WTC11 (cell line): ENCODE measurements at regions not wholly inside any gene's neighbourhood (a gene's known extent, or its start where the extent isn't known, plus 50 kb on each side); places are given as distances from the start of the nearest gene placed in this dataset.

Experiments
- AFF4 ChIP-seq: sonication (generic); formaldehyde crosslinking; IDR thresholded peaks from 2 replicates; pipeline ENCODE4 v1.8.1; 2023; ENCODE audit warnings: mild to moderate bottlenecking, missing genetic modification reagents, borderline replicate concordance
- CTCF ChIP-seq: fragments of 200-600 bp; IDR thresholded peaks from 2 replicates; pipeline ENCODE4 v1.8.0; 2022; ENCODE audit warnings: antibody characterized with exemption
- E2F1 ChIP-seq: sonication (generic); formaldehyde crosslinking; IDR thresholded peaks from 2 replicates; pipeline ENCODE4 v1.8.0; 2022; ENCODE audit warnings: mild to moderate bottlenecking, missing genetic modification reagents
- FOXK1 ChIP-seq: sonication (generic); formaldehyde crosslinking; IDR thresholded peaks from 2 replicates; pipeline ENCODE4 v1.8.0; 2022; ENCODE audit warnings: mild to moderate bottlenecking, moderate library complexity, missing genetic modification reagents
- GABPB1 ChIP-seq: sonication (generic); formaldehyde crosslinking; IDR thresholded peaks from 2 replicates; pipeline ENCODE4 v1.8.1; 2023; ENCODE audit warnings: mild to moderate bottlenecking, missing genetic modification reagents
- MAX ChIP-seq: sonication (generic); formaldehyde crosslinking; IDR thresholded peaks from 2 replicates; pipeline ENCODE4 v1.8.0; 2022; ENCODE audit warnings: mild to moderate bottlenecking, missing genetic modification reagents
- NFYB ChIP-seq: sonication (generic); formaldehyde crosslinking; conservative IDR thresholded peaks from 2 replicates; pipeline ENCODE4 v1.8.0; 2022; ENCODE audit warnings: low read depth, missing genetic modification reagents
- PRDM15 ChIP-seq: sonication (generic); formaldehyde crosslinking; IDR thresholded peaks from 2 replicates; pipeline ENCODE4 v1.8.0; 2022; ENCODE audit warnings: missing genetic modification reagents
- SP1 ChIP-seq: sonication (generic); formaldehyde crosslinking; conservative IDR thresholded peaks from 2 replicates; pipeline ENCODE4 v1.8.1; 2022; ENCODE audit warnings: missing genetic modification reagents
- TCF7 ChIP-seq: sonication (generic); formaldehyde crosslinking; IDR thresholded peaks from 2 replicates; pipeline ENCODE4 v1.8.0; 2022; ENCODE audit warnings: mild to moderate bottlenecking, low read depth, missing genetic modification reagents, moderate library complexity
- TEAD1 ChIP-seq: sonication (generic); formaldehyde crosslinking; IDR thresholded peaks from 2 replicates; pipeline ENCODE4 v1.8.0; 2022; ENCODE audit warnings: mild to moderate bottlenecking, missing genetic modification reagents
- ZNF138 ChIP-seq: sonication (generic); formaldehyde crosslinking; conservative IDR thresholded peaks from 2 replicates; pipeline ENCODE4 v1.8.1; 2022; ENCODE audit warnings: mild to moderate bottlenecking, moderate library complexity, missing genetic modification reagents
- ZNF281 ChIP-seq: sonication (generic); formaldehyde crosslinking; IDR thresholded peaks from 2 replicates; pipeline ENCODE4 v1.8.0; 2023; ENCODE audit warnings: mild to moderate bottlenecking, missing genetic modification reagents
- ZNF423 ChIP-seq: fragments of 250-450 bp; sonication (Bioruptor Pico); IDR thresholded peaks from 2 replicates; pipeline ENCODE4 v2.1.2; 2022; ENCODE audit warnings: mild to moderate bottlenecking, moderate library complexity

GRCh38 chr3:144444061-144444460, 472.4 kb downstream of the DIPK2A start:
- TF ChIP-seq E2F1: no peak
- no peak for TF ChIP-seq MAX (CRISPR knock-in tag)
- no peak for TF ChIP-seq ZNF281 (CRISPR knock-in tag)
- no peak for TF ChIP-seq PRDM15 (CRISPR knock-in tag)
- TF ChIP-seq SP1: no peak
- no peak for TF ChIP-seq CTCF
- TF ChIP-seq AFF4 (CRISPR knock-in tag): no peak
- no peak for TF ChIP-seq GABPB1 (CRISPR knock-in tag)
- no peak for TF ChIP-seq TEAD1 (CRISPR knock-in tag)
- no peak for TF ChIP-seq ZNF423 (CRISPR knock-in tag)
- TF ChIP-seq NFYB: no peak
- TF ChIP-seq FOXK1: no peak
- TF ChIP-seq TCF7 (CRISPR knock-in tag): no peak
- no peak for TF ChIP-seq ZNF138
